ENCODE measurements at regions not wholly inside any gene's neighbourhood (a gene's known extent, or its start where the extent isn't known, plus 50 kb on each side); places are given as distances from the start of the nearest gene placed in this dataset.
"Not testable (repeated sequence)": the region's sequence is repeated elsewhere in the genome, so short reads cannot be mapped to it uniquely, and the experiment has no call there.

DNA sequence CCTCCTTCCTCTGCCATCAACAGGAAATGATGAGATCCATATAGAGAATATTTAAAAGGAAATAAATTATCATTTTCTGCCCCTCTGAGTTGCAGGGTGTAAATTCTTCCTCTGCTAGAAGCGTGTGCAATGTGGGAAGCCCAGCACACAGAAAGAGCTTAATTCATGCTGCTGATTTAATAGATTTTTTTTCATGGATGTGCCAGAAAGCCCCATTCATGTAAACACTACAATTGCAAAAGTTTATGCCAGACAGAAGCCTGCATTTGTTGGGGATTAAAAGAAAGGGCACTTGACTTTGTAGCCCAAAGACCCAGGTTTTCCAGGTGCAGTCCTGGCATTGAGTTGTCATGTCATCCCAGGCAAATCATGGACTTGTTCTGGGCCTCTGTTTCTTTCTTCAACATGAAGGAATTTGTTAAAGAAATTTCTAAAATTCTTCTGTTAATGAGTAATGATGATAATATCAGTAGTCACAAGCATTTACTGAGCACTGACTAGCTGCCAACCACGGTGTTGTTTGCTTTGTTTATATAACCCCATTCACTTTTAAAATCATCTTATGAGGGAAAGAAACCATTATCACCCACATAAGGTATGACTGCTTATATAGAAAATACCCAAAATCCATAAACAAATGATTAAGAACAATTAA lies 341.7 kb downstream of the ANAPC1 start:
- not testable (repeated sequence) for FAIRE-seq

GRCh38 chr2:111544006-111544405 lies 340.0 kb downstream of the ANAPC1 start:
- not testable (repeated sequence) for FAIRE-seq

GRCh38 chr2:111545723-111546431 lies 338.1 kb downstream of the ANAPC1 start:
- not testable (repeated sequence) for FAIRE-seq

- FAIRE-seq = not testable (repeated sequence)
These were observed 337.4 kb downstream of the ANAPC1 start for GRCh38 chr2:111546578-111546977.

- not testable (repeated sequence) for FAIRE-seq
These were observed 334.8 kb downstream of the ANAPC1 start for GRCh38 chr2:111549174-111549573.

DNA sequence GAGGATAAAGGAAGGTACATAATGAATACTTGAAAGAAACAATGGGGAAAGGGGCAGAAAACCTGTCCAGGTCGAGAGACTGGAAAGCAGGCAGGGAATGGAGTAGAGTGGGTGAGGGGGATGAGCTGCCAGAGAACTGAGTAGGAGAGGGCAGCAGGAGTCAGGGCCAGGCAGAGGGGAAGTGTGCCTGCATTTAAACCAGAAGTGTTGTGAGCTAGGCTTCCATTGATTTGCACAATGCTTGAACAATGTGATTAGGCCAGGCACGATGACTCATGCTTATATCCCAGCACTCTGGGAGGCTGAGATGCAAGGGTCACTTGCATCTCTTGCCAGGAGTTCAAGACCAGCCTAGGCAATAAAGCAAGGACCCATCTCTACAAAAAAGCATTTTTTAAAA lies 332.6 kb downstream of the ANAPC1 start:
- not testable (repeated sequence) for FAIRE-seq

DNA sequence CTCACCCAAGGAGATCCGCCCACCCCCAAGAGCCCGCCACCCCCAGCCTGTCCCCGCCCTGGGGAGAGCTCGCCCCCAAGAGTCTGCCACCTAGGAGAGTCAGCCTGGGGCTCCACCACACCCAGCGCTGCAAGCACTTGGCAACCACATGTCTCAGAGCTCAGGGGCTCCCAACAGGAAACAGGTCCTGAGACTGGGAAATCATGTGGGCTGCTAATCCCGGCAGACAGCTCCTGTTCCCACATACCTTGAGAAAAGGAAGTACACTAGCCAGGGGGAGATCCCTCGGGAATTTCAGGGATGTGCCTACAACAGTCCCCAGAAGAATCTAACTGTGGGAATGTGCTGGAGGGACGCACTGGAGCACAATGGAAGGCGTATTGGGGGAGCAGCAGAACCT lies 331.4 kb downstream of the ANAPC1 start:
- not testable (repeated sequence) for FAIRE-seq

GRCh38 chr2:111559301-111559700 lies 324.7 kb downstream of the ANAPC1 start:
- not testable (repeated sequence) for FAIRE-seq

GRCh38 chr2:111559814-111560213 lies 324.2 kb downstream of the ANAPC1 start:
- not testable (repeated sequence) for FAIRE-seq

DNA sequence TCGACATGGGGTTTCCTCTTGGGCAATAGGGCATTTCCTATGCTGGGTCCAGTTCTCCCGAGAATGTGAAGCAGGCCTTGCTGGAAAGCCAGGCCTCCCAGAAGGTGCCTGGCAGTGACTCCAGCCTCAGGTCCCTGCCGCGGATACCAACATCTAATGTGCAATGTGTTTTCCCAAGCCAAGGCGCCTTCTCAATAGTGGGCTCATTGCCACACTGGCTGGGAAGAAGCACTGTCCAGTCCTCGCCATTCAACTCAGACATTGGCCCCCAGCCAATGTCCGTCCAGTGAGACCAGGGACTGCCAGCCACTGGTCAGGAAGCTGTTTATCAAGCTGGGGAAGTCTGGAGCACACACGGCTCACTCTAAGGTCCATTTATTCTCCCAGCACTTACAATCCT lies 317.9 kb downstream of the ANAPC1 start:
- FAIRE-seq = not testable (repeated sequence)

DNA sequence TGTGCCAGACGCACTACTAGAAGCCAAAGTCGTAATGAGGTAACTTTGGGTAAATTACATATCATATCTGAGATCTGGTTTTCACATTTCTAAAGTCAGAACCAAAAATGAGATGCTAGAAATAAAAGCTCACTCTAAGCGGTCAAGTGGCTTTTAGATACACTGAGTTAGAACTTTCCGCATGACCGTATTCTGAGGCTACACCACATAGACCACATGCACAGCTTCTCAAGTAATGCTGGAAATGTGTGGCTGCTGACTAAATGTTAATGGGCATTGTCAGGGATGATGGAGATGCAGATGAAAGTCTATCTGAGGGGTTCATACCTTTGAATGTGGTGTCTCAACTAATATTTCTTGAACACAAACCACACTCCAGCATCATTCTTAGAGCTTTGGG lies 316.8 kb downstream of the ANAPC1 start:
- FAIRE-seq = not testable (repeated sequence)

DNA sequence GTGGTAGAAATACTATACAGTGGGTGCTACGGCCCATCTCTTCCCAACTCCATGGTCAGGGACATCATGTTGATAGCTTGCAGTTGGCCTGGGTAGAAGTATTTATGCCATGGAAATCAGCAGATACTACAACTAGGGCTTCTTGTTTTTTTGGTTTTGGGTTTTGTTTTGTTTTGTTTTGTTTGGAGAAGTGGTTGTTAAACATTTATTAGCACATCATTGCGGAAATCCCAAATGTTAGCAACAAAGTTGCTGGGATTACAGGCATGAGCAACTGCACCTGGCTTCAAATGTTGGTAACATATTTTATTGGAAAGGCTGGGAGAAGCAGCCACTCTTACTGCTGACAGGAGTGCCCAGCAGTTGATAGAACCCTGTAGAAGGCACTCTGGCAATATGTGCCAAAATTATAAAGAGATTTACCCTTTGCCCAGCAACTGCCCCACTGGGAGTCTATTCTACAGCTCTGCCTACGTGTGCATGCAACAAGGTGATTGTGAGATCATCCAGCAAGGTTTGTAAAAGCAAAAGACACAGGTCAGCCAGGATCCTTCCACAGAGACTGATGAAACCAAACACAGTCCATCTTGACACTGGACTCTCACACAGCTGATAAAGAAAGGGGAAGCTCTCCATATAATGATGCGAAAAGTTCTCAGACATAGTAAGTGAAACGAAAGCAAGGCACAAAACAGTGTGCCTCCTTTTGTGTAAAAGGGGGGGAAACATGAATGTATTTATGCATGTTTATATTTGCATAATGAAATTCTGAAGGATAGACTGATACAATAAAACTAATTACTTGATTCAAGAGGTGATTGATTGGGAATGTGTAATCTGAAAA lies 314.4 kb downstream of the ANAPC1 start:
- FAIRE-seq = not testable (repeated sequence)

DNA sequence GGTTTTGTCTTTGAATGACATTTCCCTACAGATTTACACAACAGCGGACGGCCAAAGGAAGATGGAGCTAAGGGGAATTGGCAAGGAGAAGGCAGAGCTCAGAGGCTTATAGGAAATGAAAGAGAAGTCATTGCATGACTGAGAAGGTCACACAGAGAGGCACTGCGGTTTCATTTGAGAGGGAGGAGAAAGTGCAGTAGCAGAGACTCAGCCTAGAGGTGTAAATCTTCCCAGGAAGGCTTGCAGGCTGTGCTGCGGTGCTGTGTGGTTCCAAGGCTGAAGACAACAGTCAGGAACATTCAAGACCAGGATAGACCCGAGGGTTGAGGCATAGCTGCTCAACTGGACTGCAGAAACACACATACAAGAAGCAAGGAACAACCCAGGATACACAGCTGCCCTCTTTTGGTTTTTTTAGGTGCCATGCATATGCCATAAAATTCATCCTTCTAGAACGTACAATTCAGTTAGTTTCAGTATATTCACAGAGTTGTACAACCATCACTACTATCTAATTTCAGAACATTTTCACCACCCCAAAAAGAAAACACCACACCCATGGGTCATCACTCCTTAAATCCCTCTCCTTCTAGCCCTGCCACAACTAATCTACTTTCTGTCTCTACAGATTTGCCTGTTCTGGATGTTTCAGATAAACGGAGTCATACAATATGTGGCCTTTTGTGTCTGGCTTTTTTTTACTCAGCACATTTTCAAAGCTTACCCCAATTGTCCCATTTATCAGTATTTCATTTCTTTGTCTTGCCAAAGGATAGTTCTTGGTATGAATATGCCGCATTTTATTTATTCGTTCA lies 313.5 kb downstream of the ANAPC1 start:
- FAIRE-seq = not testable (repeated sequence)

DNA sequence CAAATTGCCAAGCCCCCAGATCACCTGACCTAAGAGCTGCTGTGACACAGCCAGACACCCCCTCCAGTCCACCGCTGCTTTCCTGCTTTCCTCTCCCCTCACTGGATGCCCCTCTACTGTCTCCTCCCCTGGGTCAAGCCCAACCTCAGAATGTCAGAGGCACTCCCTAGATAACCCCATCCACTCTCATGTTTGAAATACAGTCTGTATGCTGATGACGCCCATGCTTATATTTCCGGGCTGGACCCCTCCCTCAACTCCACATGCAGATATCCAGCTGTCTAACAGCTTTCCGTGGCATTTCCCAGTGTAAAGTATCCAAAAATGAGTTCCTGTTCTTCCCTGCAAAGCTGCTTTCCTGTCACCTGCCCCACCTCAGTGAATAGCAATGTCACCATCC lies 309.2 kb downstream of the ANAPC1 start:
- FAIRE-seq = not testable (repeated sequence)

DNA sequence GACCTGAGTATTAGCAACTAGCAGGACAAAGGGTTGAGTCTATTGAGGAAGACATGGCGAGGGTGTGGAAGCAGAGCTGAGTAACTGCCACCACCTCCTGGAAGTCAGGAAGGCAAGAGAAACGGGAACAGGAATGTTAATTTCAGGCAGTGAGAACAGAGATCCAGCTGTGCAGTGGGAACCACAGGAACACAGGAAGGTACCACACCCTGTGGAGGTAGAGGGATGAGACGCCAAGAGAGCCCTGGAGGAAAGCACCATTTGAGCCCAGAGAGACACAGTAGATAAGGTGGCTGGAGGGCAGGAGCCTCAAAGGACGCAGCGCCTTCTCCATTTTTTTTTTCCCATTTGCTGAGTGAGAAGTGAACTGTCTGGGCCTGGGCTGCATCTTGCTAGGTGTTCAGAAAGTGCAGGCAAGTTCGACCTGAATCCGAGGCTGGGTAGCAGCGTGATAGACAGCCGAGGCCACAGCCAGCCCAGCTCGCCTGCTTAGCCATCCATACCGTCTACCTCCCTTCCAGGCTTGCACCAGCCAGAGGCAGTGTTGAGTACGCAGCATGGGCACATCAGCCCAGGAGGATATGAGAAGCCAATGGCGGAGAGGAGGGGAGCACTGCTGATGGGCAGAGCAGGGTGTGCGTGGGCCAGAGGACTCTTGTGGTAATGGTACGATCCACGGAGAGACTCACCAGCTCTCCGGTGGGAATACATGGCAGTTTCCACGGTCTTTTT lies 306.7 kb downstream of the ANAPC1 start:
- not testable (repeated sequence) for FAIRE-seq

DNA sequence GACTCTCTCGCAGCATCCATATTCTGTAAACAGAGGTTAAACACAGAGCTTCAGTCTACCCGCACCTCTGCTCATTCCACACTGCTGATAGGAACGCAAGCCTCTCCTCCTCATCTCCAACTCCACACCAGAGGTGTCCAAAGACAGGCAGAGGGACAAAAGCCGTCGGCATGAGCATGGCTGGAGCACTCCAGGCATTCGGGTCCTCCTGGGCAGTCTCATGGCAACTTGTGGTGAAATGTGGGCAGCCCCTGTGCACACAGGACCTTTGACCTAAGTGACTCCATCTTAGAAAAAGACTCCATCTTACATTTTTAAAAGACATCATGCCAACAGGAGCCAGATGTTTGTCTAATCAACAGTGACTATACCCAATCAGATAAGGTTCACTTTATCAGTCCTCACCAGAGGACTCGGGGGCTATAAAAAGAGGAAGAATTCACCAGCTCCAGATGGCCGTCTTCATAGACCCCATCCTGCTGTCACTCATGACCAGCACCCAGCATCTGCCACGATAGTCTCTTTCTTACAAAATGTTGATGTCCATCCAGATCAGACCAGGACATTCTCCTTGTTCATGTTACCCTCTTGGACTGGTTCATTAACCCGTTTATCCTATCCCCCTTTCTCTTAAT lies 304.4 kb downstream of the ANAPC1 start:
- FAIRE-seq = not testable (repeated sequence)

DNA sequence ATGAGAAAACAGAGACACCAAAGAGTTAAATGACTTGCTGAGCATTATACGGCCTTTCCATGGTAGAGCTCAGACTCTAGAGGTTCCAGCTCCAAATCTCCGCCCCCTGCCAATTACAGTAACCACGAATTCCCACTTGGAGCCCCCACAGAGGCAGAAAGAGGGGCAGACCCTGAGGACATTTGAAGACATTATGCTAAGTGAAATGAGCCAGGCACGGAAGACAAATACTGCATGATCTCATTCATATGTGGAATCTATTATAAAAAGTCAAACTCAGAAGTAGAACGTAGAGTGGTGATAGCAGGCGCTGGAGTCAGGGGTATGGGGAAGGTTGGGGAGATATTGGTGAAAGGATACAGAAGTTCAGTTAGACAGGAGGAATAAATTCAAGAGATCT lies 303.4 kb downstream of the ANAPC1 start:
- FAIRE-seq = not testable (repeated sequence)

GRCh38 chr2:111582090-111582489 lies 301.9 kb downstream of the ANAPC1 start:
- not testable (repeated sequence) for FAIRE-seq

DNA sequence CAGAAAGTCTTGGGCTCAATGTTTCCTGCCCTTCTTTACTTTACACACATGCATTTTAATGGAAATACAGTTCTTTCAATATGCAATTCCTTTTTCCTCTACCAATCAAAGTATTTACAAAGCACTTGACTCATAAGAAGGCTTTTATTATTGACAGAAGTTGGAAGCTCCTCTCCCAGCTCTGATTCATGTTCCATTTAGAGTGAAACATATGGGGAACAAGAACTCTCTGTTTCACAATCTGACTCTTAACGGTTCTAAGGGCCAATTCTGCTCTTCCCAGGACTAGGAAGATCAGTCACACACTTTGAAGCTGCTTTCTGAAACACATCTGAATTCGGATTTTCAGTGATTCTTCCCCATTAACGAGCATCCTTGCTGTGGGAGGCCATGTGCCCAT lies 300.5 kb downstream of the ANAPC1 start:
- not testable (repeated sequence) for FAIRE-seq

DNA sequence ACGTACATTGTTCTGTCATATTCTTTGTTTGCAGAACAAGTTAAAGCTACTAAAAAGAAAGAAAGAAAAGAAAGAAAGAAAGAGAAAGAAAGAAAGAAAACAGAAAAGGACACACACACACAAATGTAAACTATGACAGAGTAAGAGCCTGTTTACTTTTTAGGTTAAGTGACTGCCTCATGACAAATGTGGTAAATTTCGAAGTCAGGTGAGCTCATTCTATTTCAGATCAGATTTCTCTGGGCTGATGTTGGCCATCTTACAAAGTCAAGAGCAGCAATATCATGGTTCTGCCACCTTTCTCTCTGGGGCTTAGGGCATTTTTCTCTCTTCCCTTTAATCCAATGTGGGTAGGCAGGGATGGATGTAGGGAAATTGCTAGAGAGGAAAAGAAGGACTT lies 299.5 kb downstream of the ANAPC1 start:
- not testable (repeated sequence) for FAIRE-seq

GRCh38 chr2:111584950-111585349 lies 299.0 kb downstream of the ANAPC1 start:
- not testable (repeated sequence) for FAIRE-seq
